ENCODE measurements at regions not wholly inside any gene's neighbourhood (a gene's known extent, or its start where the extent isn't known, plus 50 kb on each side); places are given as distances from the start of the nearest gene placed in this dataset.

DNA sequence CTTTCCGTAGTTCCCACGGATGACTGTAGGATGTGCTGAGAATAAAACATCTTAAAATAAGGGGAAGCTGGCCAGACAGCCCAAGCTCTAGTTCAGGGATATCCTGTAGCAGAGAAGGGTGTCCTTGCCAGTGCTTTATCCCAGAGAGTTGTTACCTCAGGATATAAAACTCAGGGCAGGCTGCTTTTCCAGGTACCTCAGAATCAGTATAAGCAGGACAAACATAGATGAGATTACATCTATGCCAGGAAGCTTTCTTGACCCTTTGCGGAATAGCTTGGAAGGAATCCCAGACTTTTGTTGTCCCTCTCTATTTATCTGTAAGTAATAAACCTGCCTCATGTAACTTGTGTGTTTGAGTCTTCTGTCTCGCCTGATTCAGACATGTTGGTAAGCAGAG lies 565.7 kb downstream of the PRDM9 start:
- Histone ChIP-seq H3K9me2 (replicated peaks; ENCODE audit: low read depth, low read length) (no peaks in the 10 kb centered on the region), H3K27me3 (ENCODE audit: insufficient read depth, low read length, poor library complexity, severe bottlenecking) (no peaks in the 10 kb centered on the region), H3K4me2 (ENCODE audit: low read depth, low read length, poor library complexity, severe bottlenecking) (no peak overlapping the region), H3K4me3 (ENCODE audit: low read length, poor library complexity, severe bottlenecking) (no peak overlapping the region), H3K9ac (ENCODE audit: low read depth, low read length, poor library complexity, severe bottlenecking) (no peak overlapping the region), H2AFZ (ENCODE audit: low read length) (no peak overlapping the region), H3K9me3 (ENCODE audit: insufficient read depth, low read depth, low read length) (no peaks in the 10 kb centered on the region), H3K4me1 (ENCODE audit: insufficient read depth, low read length, poor library complexity, severe bottlenecking) (no peaks in the 10 kb centered on the region), H4K20me1 (ENCODE audit: insufficient read depth, low read length, poor library complexity, severe bottlenecking) (no peaks in the 10 kb centered on the region), H3K79me2 (ENCODE audit: insufficient read depth, low read length) (no peaks in the 10 kb centered on the region), H3K36me3 (ENCODE audit: insufficient read depth, low read length) (no peaks in the 10 kb centered on the region), H3F3A (ENCODE audit: low read depth) (no peaks in the 10 kb centered on the region)
- TF ChIP-seq EZH2phosphoT487 (IDR thresholded peaks at IDR 0.05; ENCODE audit: borderline replicate concordance) (no peak), CTCF (conservative IDR thresholded peaks at IDR 0.05; ENCODE audit: low read length) (no peak)

DNA sequence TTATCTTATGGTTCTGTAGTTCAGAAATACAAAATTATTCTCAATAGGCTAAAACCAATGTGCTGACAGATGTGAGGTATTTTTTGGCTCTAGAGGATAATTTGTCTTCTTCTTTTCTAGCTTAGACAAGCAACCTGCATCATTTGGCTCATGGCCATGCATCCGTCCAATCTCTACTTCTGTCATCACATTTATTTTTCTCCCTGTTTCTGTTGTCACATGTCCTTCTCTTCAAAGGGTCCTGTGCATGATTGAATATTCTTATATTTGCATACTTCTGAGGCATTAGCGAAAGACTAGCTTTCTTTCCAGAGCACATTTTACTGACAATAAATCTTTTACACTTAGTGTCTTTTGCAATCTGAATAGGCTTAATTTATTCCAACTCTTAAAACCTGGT lies 564.7 kb downstream of the CDH10 start:
- H3F3A ChIP-seq (ENCODE audit: low read depth) = no peaks in the 10 kb centered on the region
- no peak overlapping the region for H3K4me2 ChIP-seq (ENCODE audit: low read depth, low read length, poor library complexity, severe bottlenecking)
- no peaks in the 10 kb centered on the region for H3K4me1 ChIP-seq (ENCODE audit: insufficient read depth, low read length, poor library complexity, severe bottlenecking)
- H2AFZ ChIP-seq (ENCODE audit: low read length) = no peak overlapping the region
- no peak overlapping the region for H3K4me3 ChIP-seq (ENCODE audit: low read length, poor library complexity, severe bottlenecking)
- H3K36me3 ChIP-seq (ENCODE audit: insufficient read depth, low read length) = no peaks in the 10 kb centered on the region
- no peak for TF ChIP-seq EZH2phosphoT487 (IDR thresholded peaks at IDR 0.05; ENCODE audit: borderline replicate concordance)
- TF ChIP-seq CTCF (conservative IDR thresholded peaks at IDR 0.05; ENCODE audit: low read length) = no peak
- no peaks in the 10 kb centered on the region for H3K27me3 ChIP-seq (ENCODE audit: insufficient read depth, low read length, poor library complexity, severe bottlenecking)
- H3K9me2 ChIP-seq (replicated peaks; ENCODE audit: low read depth, low read length) = no peaks in the 10 kb centered on the region
- H3K9me3 ChIP-seq (ENCODE audit: insufficient read depth, low read depth, low read length) = no peaks in the 10 kb centered on the region
- H4K20me1 ChIP-seq (ENCODE audit: insufficient read depth, low read length, poor library complexity, severe bottlenecking) = no peaks in the 10 kb centered on the region
- no peaks in the 10 kb centered on the region for H3K79me2 ChIP-seq (ENCODE audit: insufficient read depth, low read length)
- no peak overlapping the region for H3K9ac ChIP-seq (ENCODE audit: low read depth, low read length, poor library complexity, severe bottlenecking)

GRCh38 chr5:24094081-24094679 lies 550.6 kb downstream of the CDH10 start:
- Histone ChIP-seq H3K27me3 (ENCODE audit: insufficient read depth, low read length, poor library complexity, severe bottlenecking) (no peaks in the 10 kb centered on the region), H3K4me2 (ENCODE audit: low read depth, low read length, poor library complexity, severe bottlenecking) (no peak overlapping the region), H3F3A (ENCODE audit: low read depth) (no peaks in the 10 kb centered on the region), H3K9ac (ENCODE audit: low read depth, low read length, poor library complexity, severe bottlenecking) (no peak overlapping the region), H3K4me3 (ENCODE audit: low read length, poor library complexity, severe bottlenecking) (no peak overlapping the region), H4K20me1 (ENCODE audit: insufficient read depth, low read length, poor library complexity, severe bottlenecking) (no peaks in the 10 kb centered on the region), H3K9me3 (ENCODE audit: insufficient read depth, low read depth, low read length) (no peaks in the 10 kb centered on the region; the same call in 1 of the 2 replicates), H3K36me3 (ENCODE audit: insufficient read depth, low read length) (no peaks in the 10 kb centered on the region), H3K9me2 (replicated peaks; ENCODE audit: low read depth, low read length) (no peaks in the 10 kb centered on the region), H3K4me1 (ENCODE audit: insufficient read depth, low read length, poor library complexity, severe bottlenecking) (no peaks in the 10 kb centered on the region), H3K79me2 (ENCODE audit: insufficient read depth, low read length) (no peaks in the 10 kb centered on the region), H2AFZ (ENCODE audit: low read length) (no peak overlapping the region)
- TF ChIP-seq CTCF (conservative IDR thresholded peaks at IDR 0.05; ENCODE audit: low read length) = no peak

All from Loucy (cell line).